Caki2 (cell line): ENCODE measurements at regions not wholly inside any gene's neighbourhood (a gene's known extent, or its start where the extent isn't known, plus 50 kb on each side); places are given as distances from the start of the nearest gene placed in this dataset.

Experiments used
- DNase-seq: peaks from one replicate; pipeline ENCODE4 v3.0.0-alpha.2; 2015; ENCODE audit warnings: low read depth
- in situ Hi-C: cut with HindIII; loops from 2 replicates; pipeline ENCODE4 v1.10.0; 2016; ENCODE audit warnings: low sequenced_read_pairs, low pct_unique_long_range_greater_than_20kb, mixed read lengths

DNA sequence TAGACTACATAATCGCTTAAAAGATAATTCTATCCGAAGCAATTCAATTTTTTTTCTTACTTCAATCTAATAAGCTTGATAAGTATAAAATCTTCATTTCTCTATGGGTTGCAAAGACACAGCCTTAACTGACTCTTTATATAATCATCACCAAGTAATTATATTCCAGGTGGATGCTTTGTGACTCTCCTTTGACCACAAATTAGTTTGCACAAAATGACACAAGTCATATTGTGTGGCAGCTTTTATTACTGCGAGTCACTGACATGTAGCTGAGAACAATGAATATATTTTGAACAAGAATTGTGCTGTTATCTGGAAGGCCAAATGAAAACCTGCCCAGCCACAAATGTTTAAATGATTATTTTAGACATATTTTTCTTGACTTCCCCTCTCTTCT is 1727.8 kb downstream of the ARAP2 start:
- in situ Hi-C loops, result no loop called here
- no peak for DNase-seq

DNA sequence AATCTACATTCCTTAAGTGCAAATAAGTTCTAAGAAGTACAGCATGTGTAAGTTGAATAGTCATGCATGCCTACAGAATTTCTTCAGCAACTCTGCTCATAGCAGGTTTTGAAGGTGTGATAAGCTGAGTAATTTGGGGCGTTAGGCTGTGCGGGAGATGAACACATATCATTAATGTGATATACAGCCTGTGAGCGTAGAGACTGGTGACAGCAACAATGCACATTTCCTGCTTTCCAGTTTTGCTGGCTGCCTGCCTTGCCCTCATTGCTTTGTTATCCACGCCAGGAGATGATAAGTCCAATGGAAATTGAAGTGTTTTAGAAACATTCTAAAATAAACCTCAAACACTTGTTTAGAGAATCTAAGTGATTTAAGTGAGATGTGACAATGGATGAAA is 1709.4 kb downstream of the ARAP2 start:
- no peak for DNase-seq
- in situ Hi-C loops, result no loop called here

DNA sequence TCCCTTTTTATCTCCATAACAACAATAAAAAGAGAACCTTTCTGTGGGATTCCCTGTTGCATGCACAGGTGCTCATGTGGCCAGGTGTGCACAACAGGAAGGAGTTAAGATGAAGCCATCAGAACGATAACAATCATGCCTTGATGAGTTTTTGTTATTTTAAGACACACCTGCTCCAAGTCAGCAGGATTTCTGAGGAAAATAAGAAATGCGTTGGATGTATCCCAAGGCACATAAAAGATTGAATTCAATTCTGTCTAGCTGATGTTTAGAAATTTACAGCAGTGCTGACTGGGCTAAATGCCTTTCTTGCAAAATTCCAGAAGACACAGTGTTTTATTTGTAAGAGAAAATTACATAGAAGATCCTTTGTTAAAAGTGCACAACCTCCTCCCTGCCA is 1678.2 kb downstream of the ARAP2 start:
- DNase-seq, result no peak
- in situ Hi-C loops, result no loop called here

DNA sequence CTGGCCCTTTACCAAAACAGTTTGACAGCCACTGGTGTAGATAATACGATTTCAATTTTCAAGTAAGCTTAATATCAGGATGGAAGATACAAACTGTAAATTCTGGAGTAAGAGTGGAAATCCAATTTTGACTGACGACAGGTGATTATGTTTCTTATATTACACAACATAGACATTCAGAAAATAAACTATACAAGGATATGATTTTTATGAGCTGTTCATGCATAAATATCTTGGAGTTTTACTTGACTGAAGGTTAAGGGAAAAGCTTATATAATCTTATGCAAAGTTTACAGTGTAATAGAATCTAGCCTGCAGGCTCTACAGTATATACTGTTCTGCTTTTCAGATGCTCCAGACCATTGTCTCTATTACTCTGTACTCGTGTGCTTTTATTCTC is 1672.3 kb downstream of the ARAP2 start:
- no peak for DNase-seq
- in situ Hi-C loops, result no loop called here

DNA sequence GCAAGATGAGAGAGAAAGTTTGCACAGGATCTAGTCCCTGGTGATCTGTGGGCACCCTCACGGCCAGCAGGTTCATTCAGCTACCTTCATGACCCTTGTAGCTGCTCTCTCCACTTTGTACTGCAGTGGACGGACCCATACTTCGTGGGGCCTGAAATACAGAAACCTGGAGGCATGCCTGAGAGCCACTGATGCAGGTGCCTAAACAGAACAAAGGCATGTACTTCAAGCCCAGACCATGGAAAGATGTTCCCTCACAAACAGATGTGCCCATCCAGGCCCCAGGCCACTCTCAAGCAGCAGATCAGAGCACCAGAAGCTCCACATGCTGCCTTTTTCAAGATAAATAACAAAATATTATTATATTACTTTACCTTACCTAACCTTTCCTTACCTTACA is 1629.0 kb downstream of the ARAP2 start:
- no peak for DNase-seq
- in situ Hi-C loops, result no loop called here

DNA sequence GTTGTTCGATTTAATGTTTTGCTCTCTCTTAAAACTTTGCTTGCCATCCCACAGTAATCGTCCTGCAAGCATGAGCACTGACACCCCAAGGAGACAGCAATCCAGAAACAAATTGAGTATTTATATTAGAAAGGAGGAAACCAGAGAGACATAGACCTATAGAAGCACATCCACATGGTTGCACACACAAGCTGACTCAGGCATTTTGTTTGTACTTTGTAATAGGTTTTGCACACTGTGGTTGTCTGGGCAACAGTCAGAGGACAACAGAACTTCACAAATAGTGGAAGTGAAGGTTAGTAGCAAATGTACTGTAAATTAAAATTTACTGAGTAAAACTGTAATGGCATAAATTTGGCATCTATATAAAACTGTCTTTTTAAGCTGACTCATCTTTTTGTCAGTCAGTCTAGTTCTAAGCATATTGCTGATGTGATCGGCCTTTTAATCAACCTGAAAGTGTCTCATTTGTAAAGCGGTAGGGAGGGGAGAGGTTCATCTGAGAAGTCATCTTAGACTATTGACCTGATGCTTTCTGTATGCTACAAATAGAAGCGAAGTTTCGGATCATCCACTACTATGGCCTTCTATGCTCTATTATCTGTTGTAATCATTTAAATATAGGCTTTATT is 1624.7 kb downstream of the ARAP2 start:
- in situ Hi-C loops, result no loop called here
- DNase-seq, result peak; percentile 13

DNA sequence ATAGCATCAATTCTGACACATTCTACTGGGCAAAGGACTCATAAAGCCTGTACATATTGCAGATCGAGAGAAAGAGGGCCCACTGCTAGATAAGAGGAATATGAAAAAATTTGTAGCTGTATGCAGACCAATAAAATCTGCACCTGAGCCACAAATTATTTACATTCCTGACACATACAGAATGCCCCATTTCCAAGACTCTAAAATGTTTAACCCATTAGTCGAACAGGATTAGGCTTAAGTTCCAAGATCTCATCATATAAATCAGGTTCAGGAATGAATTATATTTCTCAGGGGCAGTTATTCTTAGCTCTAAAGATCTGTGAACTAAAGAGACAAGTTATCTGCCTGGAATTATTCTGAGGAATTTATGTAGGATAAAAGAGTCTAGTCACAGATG is 1615.8 kb downstream of the ARAP2 start:
- no peak for DNase-seq
- in situ Hi-C loops, result no loop called here

DNA sequence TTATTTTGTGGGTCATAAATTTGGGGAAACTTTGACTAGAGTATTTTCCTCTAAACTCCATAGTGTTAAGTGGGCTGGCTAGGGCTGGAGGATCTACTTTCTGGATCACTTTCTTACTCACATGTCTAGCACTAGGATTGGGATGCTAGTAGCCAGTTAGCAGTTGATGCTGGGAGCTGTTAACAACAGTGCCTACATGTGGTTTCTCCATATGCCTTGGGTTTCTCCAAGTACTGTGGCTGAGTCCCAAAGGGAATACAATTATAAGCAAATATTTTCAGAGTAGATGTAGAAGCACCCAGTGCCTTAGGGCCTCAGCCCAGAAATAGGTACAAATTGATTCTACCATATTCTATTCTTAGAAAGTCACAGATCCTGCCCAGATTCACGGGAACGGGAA is 1614.9 kb downstream of the ARAP2 start:
- DNase-seq, result no peak
- in situ Hi-C loops, result no loop called here

DNA sequence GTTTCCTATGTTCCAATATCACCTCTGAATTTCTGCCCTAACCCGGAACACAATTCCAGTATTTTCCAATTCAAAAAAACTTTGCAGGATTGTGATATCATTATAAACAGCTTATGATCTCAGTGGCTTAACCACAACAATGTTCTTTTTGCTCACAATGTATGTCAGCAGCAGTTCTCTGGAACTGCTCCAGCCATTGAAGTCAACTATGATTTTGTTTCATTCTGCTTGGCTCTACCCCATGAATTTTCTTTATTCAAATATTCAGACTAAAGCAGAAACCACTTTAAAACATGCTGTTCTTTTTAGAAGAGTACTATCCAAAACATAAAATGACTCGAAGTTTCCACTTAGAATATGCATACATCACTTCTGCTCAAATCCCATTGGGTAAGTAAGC is 1611.1 kb downstream of the ARAP2 start:
- in situ Hi-C loops, result no loop called here
- DNase-seq, result no peak

DNA sequence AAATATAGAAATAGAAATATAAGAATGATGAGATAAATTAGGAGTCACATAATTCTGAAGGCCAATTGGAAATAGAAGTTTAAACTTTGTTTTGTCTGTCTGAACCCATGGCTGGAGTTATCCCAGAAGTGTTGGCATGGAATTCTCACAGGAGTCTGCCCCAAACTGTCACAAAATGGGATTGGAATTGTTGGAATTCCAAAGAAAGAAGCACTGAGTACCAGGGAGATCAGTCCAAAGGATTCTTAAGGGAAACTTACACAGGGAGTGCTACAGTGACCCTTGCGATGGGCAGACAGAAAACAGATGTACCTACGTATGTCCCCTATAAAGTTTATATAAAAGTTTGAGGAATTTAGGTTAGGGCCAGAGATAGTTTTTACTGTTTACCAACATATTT is 1607.7 kb downstream of the ARAP2 start:
- DNase-seq, result no peak
- in situ Hi-C loops, result no loop called here

DNA sequence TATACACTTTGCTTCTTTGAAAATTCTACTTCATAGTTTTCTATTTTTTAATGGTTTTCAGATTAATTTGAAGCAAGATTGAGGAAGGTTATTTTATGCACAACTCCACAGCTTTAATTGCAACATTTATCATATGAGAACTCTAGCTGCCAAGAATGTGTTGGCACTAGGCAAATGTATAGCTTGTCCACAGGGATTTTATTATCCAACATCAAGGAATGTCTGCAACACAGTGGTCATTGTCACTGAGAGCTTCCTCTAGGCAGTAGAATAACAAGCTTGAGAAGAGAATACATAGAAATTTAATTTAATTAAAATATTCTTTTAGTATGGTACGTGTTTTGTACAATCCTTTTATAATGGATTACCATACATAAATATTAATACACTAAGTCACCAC is 1600.8 kb downstream of the ARAP2 start:
- DNase-seq, result no peak
- in situ Hi-C loops, result no loop called here

DNA sequence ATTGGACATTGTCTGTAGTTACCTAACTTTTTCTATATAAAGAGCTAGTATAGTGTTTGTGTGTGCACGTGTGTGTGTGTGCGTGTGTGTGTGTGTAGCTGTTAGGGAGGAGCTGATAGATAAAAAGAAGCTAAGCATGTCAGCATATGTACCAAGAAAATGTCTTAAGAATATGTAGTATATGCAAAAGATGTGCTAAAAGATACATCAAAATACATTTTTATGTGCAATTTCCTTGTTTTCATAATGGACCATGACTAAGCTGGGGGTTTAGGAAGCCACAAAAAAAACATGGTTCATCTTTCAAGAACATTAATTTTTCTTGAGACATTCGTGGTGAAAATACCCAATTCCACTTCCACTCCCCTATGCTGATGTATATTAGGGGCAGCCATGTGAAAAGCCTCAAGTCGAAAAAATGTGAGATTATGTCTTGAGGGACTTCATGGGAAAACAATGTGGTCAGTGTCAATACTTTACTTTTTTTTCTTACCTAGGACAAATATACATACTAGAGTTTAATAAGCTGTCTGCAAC is 1599.7 kb downstream of the ARAP2 start:
- in situ Hi-C loops, result no loop called here
- no peak for DNase-seq

DNA sequence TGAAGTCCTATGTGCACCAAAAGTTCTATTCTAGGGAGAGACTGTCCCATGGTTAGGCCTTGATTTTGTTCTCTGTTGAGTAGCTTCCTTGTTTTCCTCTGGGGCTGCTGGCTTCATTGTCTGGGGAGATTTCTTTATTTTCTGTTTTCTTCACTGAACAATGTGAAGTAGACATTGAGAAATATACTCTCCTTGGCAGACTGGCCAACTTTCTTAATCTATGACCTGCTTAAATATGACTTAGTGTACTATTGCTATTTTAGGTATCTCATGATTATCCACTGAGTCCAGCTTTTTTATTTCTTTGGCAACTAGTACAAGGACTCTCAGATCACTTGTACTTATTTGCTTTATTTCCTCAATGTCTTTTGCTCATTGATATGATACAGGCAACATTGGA is 1594.6 kb downstream of the ARAP2 start:
- in situ Hi-C loops, result no loop called here
- DNase-seq, result no peak

DNA sequence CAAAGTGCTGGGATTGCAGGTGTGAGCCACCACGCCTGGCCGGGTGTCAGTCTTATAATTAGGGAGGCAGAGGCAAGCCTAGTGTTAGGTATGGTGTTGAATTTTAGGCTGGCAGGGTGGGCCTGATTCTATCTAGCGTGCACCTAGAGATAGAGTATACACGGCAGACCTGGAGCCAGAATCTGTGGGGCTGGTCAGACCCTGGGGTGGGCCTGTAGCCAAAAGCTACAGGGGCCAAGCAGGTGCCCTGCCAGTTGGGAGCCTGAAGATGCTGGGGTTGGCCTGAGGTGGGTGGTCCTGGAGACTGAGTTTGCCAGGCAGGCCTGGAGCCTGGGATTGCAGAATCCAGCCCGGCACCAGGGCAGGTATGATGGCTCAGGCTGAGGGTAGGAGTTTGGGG is 1580.3 kb downstream of the ARAP2 start:
- in situ Hi-C loops, result no loop called here

DNA sequence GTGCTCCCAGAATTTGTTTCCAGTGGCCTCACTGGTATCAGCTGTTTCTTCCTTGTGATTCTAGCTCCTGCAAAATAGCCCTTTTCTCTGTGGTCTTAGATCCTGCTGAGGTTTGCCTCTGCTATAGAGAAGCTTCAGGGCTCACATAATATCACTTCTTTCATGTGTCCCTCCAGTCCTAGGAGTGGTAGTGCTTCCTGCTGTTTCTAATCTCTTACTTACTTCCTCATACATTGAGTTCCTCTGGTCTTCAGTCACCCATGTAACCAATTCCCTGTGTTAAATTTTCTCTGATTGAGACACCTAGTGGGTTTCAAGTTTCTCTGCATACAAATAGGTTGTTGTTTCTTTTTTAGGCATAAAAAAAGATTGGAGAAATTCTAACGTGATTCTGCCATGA is 1567.9 kb downstream of the ARAP2 start:
- in situ Hi-C loops, result no loop called here
- DNase-seq, result peak; percentile 1

More for the DNA sequence above, 1580.3 kb downstream of the ARAP2 start:
- no peak for DNase-seq

DNA sequence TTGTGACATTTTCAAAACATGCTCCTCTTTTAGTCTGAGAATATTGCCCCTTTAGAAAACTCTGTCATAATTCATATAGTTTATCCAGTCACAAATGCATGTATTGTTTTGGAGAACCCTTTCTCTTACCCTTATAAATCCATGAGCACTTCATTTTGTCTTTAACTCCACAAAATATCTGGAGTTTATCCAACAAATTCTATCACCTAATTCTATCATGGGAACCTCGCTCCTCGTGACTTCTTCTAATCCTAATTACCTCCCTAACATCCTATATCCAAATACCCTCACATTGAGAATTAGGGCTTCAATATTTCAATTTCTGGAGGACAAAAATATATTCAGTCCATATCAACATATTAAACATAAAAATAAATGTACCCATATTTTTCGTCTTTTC is 1565.9 kb downstream of the ARAP2 start:
- DNase-seq, result no peak
- in situ Hi-C loops, result no loop called here

DNA sequence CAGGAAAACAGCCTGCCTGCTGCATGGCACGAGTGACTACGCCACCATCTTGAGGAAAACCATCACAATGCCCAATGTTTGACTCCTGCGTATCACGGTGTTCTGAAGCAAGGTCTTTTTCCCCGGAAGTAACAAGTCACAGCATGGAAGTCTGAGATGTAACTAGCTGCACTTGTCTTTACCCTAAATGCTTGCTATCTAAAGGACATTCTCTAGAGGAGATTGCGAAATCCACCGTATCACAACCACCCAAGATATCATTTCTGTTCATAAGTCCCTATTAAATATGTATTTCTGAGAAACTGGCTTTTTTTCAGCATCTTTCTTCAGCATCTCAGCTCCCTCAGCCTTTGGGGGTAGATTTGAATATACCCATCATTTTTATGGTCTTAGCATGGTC is 1565.1 kb downstream of the ARAP2 start:
- DNase-seq, result no peak
- in situ Hi-C loops, result no loop called here

DNA sequence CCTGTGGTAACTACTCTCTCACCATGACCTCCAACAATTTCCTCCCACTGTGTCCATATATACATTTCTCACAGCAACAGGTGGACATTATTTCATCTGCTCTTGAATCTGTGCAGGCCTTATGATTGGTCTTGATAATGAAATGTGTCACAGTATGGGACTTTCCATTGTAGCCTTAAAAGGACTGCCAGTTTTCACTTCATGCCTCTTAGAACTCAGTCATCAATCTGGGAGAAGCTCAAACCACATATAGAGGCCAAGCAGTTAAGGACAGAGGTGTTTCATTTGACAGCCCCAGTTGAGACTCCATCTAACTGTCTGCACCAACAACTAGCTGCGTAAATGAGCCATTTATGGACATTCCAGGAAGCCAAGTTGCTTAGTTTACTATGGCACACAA is 1534.8 kb downstream of the ARAP2 start:
- in situ Hi-C loops, result no loop called here
- no peak for DNase-seq

DNA sequence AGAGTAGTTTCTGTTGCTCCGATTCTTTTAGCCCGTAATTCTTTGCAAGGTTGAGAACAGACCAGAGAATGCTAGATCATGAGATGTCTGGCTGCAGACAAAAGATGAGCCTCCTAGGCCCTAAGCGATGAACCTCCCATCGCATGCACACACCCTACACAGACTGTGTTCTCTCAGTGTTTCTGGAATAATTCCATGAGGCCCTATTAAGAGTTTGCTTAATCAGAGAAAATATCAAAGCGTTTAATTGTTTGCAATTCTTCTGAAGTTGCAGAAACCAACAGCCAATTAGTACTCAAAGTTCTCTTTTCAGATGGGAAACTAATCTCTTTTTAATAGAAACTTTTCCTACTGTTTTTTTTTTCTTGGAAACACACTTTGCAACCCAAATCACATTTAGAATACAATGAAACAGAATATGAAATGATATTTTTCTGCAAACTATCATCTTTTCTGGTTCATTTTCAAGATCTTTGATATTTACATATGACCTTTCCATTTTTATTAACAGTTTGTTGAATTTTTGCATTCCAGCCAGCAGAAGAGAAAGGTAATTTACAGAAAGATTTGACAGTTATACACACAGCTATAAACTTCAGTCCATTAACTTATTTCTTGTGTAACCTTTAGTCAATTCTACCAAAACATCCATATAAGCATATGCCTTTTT is 1525.6 kb downstream of the ARAP2 start:
- in situ Hi-C loops, result no loop called here
- DNase-seq, result no peak

DNA sequence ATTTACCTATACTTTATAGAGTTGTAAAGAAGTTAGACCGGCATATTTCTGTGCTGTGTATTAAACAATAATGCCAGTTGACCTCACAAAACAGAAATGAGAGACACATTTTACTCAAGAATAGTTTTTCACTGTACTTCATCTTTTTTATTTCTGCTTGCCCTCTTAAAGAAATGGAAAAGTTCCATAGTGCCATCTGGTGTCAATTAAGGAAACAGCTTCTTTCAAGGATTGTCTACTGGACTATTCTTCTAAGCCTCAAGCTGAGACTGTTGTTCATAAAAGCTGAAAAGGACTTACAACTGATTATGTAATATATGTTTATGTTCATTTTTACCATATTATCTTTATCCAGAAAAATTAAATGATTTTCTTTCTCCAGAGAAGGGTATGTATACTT is 1523.7 kb downstream of the ARAP2 start:
- in situ Hi-C loops, result no loop called here
- peak; percentile 9 for DNase-seq
